Subcutaneous abdominal adipose tissue (tissue), 5 donors: ENCODE measurements at regions not wholly inside any gene's neighbourhood (a gene's known extent, or its start where the extent isn't known, plus 50 kb on each side); places are given as distances from the start of the nearest gene placed in this dataset.

Experiments used
- H3K27ac ChIP-seq: one replicate; pipeline ENCODE4 v1.7.0; 2013; ENCODE audit warnings: low read depth, mild to moderate bottlenecking, inconsistent platforms, low read length, moderate library complexity
- H3K27me3 ChIP-seq, 5 donors: one replicate each; pipeline ENCODE4 v1.7.0; 2013; ENCODE audit warnings: low read length in 5 of 5, inconsistent platforms in 1 of 5; ENCODE audit not compliant: control insufficient read depth in 5 of 5, insufficient read depth in 4 of 5
- H3K36me3 ChIP-seq, 5 donors: one replicate each; pipeline ENCODE4 v1.7.0; 2013; ENCODE audit warnings: low read length in 5 of 5; ENCODE audit not compliant: control insufficient read depth in 5 of 5, insufficient read depth in 5 of 5
- H3K4me1 ChIP-seq, 5 donors: one replicate each; pipeline ENCODE4 v1.7.0; 2013; ENCODE audit warnings: low read length in 5 of 5, mild to moderate bottlenecking in 3 of 5, moderate library complexity in 1 of 5; ENCODE audit not compliant: control insufficient read depth in 5 of 5, insufficient read depth in 5 of 5
- H3K4me3 ChIP-seq, 5 donors: one replicate each; pipeline ENCODE4 v1.7.0; 2013; ENCODE audit warnings: low read length in 5 of 5, low read depth in 1 of 5
- H3K9ac ChIP-seq, 5 donors: one replicate each; pipeline ENCODE4 v1.7.0; 2013; ENCODE audit warnings: low read length in 5 of 5, mild to moderate bottlenecking in 4 of 5, moderate library complexity in 3 of 5
- H3K9me3 ChIP-seq, 5 donors: one replicate each; pipeline ENCODE4 v1.7.0; 2013; ENCODE audit warnings: low read length in 5 of 5; ENCODE audit not compliant: control insufficient read depth in 5 of 5
- donor health status: healthy.
- donor health status: healthy.
- donor health status: healthy.
- donor health status: healthy.
- donor health status: healthy.

- no peak overlapping the region for H3K4me3 ChIP-seq
- no peak overlapping the region for H3K27ac ChIP-seq
Measured at GRCh38 chr14:25239170-25239569, 189.2 kb upstream of the STXBP6 start.

GRCh38 chr14:25237845-25238244, 187.9 kb upstream of the STXBP6 start:
- Histone ChIP-seq H3K4me1 (peaks cover 0 to 8% (median 0%) of the 10 kb centered on the region in 5 donors), H3K9ac (no peak overlapping the region), H3K27me3 (no peaks in the 10 kb centered on the region), H3K4me3 (no peak overlapping the region), H3K27ac (no peak overlapping the region), H3K9me3 (no peaks in the 10 kb centered on the region), H3K36me3 (no peaks in the 10 kb centered on the region)

More at GRCh38 chr14:25239170-25239569, 189.2 kb upstream of the STXBP6 start:
- no peaks in the 10 kb centered on the region for H3K27me3 ChIP-seq
- H3K36me3 ChIP-seq, result no peaks in the 10 kb centered on the region
- no peaks in the 10 kb centered on the region for H3K9me3 ChIP-seq
- H3K9ac ChIP-seq, result no peak overlapping the region
- H3K4me1 ChIP-seq, result peaks cover 0 to 8% (median 0%) of the 10 kb centered on the region in 5 donors

GRCh38 chr14:25233613-25234012, 183.7 kb upstream of the STXBP6 start:
- H3K27ac ChIP-seq, result no peak overlapping the region
- H3K27me3 ChIP-seq, result no peaks in the 10 kb centered on the region
- no peaks in the 10 kb centered on the region for H3K36me3 ChIP-seq
- no peaks in the 10 kb centered on the region for H3K9me3 ChIP-seq
- H3K9ac ChIP-seq, result no peak overlapping the region
- H3K4me1 ChIP-seq, result peaks cover 0 to 8% (median 0%) of the 10 kb centered on the region in 5 donors
- H3K4me3 ChIP-seq, result no peak overlapping the region

GRCh38 chr14:25231004-25231403, 181.1 kb upstream of the STXBP6 start:
- Histone ChIP-seq H3K36me3 (no peaks in the 10 kb centered on the region), H3K27me3 (no peaks in the 10 kb centered on the region), H3K9me3 (no peaks in the 10 kb centered on the region), H3K4me1 (peaks cover 0 to 4% (median 0%) of the 10 kb centered on the region in 5 donors), H3K9ac (no peak overlapping the region), H3K4me3 (no peak overlapping the region), H3K27ac (no peak overlapping the region)

GRCh38 chr14:25226214-25226613, 176.3 kb upstream of the STXBP6 start:
- Histone ChIP-seq H3K9me3 (no peaks in the 10 kb centered on the region), H3K4me1 (peaks cover 0 to 16% (median 5%) of the 10 kb centered on the region in 5 donors), H3K27me3 (no peaks in the 10 kb centered on the region), H3K9ac (no peak overlapping the region), H3K4me3 (no peak overlapping the region), H3K36me3 (no peaks in the 10 kb centered on the region), H3K27ac (no peak overlapping the region)

- Histone ChIP-seq H3K4me1 (peaks cover 0 to 23% (median 8%) of the 10 kb centered on the region in 5 donors), H3K9me3 (no peaks in the 10 kb centered on the region), H3K27me3 (no peaks in the 10 kb centered on the region), H3K36me3 (no peaks in the 10 kb centered on the region), H3K9ac (no peak overlapping the region), H3K27ac (no peak overlapping the region), H3K4me3 (no peak overlapping the region)
Measured at GRCh38 chr14:25222256-25222655, 172.3 kb upstream of the STXBP6 start.

GRCh38 chr14:25220514-25220913, 170.6 kb upstream of the STXBP6 start:
- no peaks in the 10 kb centered on the region for H3K36me3 ChIP-seq
- H3K9ac ChIP-seq, result no peak overlapping the region
- no peaks in the 10 kb centered on the region for H3K9me3 ChIP-seq
- H3K4me3 ChIP-seq, result no peak overlapping the region
- H3K27ac ChIP-seq, result no peak overlapping the region
- H3K27me3 ChIP-seq, result no peaks in the 10 kb centered on the region
- H3K4me1 ChIP-seq, result peaks cover 0 to 20% (median 8%) of the 10 kb centered on the region in 5 donors

GRCh38 chr14:25215607-25216006, 165.7 kb upstream of the STXBP6 start:
- peaks cover 0 to 5% (median under 1%) of the 10 kb centered on the region in 5 donors for H3K4me1 ChIP-seq
- no peaks in the 10 kb centered on the region for H3K27me3 ChIP-seq
- H3K9ac ChIP-seq, result no peak overlapping the region
- no peak overlapping the region for H3K4me3 ChIP-seq
- no peak overlapping the region for H3K27ac ChIP-seq
- no peaks in the 10 kb centered on the region for H3K36me3 ChIP-seq
- no peaks in the 10 kb centered on the region for H3K9me3 ChIP-seq

GRCh38 chr14:25197885-25198284, 147.9 kb upstream of the STXBP6 start:
- peak overlapping the region in 1 of 5 donors; percentile 10 for H3K4me3 ChIP-seq
- peak overlapping the region; percentile 19 for H3K27ac ChIP-seq
- no peaks in the 10 kb centered on the region for H3K27me3 ChIP-seq
- H3K9me3 ChIP-seq, result peaks cover 0 to 6% (median 0%) of the 10 kb centered on the region in 5 donors
- H3K4me1 ChIP-seq, result peaks cover 0 to 29% (median 12%) of the 10 kb centered on the region in 5 donors
- no peaks in the 10 kb centered on the region for H3K36me3 ChIP-seq
- no peak overlapping the region for H3K9ac ChIP-seq

- no peak overlapping the region for H3K4me3 ChIP-seq
- no peak overlapping the region for H3K9ac ChIP-seq
- peaks cover 0 to 5% (median 0%) of the 10 kb centered on the region in 5 donors for H3K9me3 ChIP-seq
- no peaks in the 10 kb centered on the region for H3K27me3 ChIP-seq
- H3K36me3 ChIP-seq, result no peaks in the 10 kb centered on the region
- H3K27ac ChIP-seq, result no peak overlapping the region
- peaks cover 0 to 8% (median 6%) of the 10 kb centered on the region in 5 donors for H3K4me1 ChIP-seq
Measured at GRCh38 chr14:25180221-25180620, 130.3 kb upstream of the STXBP6 start.
